Tibial artery (tissue), 4 donors: ENCODE measurements at regions not wholly inside any gene's neighbourhood (a gene's known extent, or its start where the extent isn't known, plus 50 kb on each side); places are given as distances from the start of the nearest gene placed in this dataset.
"Not testable (repeated sequence)": the region's sequence is repeated elsewhere in the genome, so short reads cannot be mapped to it uniquely, and the experiment has no call there.

ENCODE experiments used
- DNase-seq, 2 donors: peaks; one replicate each; pipeline ENCODE4 v3.0.0-alpha.2; 2019
- H3K27ac ChIP-seq, 2 donors: fragments of 200-600 bp; sonication (generic) in 1 of 2; 1 replicate in 1 of 2; 2 replicates in 1 of 2; pipeline ENCODE4 v1.5.1; 2018 to 2019; ENCODE audit warnings: mild to moderate bottlenecking in 1 of 2
- H3K27me3 ChIP-seq, 2 donors: fragments of 200-600 bp; sonication (generic) in 1 of 2; one replicate each; pipeline versions ENCODE4 v1.5.1 to v1.6.0; 2016 to 2019
- H3K36me3 ChIP-seq, 3 donors: fragments of 200-600 bp; sonication (generic) in 2 of 3; one replicate each; pipeline ENCODE4 v1.5.1; 2016 to 2019; ENCODE audit warnings: mild to moderate bottlenecking in 2 of 3
- H3K4me1 ChIP-seq, 4 donors: fragments of 200-600 bp; sonication (generic) in 2 of 4; 1 replicate in 3 of 4; 2 replicates in 1 of 4; pipeline ENCODE4 v1.5.1; 2016 to 2019
- H3K4me3 ChIP-seq, 2 donors: fragments of 200-600 bp; sonication (generic) in 1 of 2; 1 replicate in 1 of 2; 2 replicates in 1 of 2; pipeline ENCODE4 v1.5.1; 2018 to 2019; ENCODE audit warnings: mild to moderate bottlenecking in 2 of 2
- H3K9me3 ChIP-seq, 3 donors: fragments of 200-600 bp; sonication (generic) in 1 of 3; one replicate each; pipeline ENCODE4 v1.5.1; 2016 to 2019
- intact Hi-C: fragments of 100-400 bp; cut with DNase I; formaldehyde crosslinking; loops from one replicate; pipeline ENCODE4 v1.15.0; 2023; ENCODE audit warnings: low total_unique reads
- TF ChIP-seq, protein P1 (sequence below), 2 experiments: fragments of 200-600 bp in 1 of 2; fragments of 450-650 bp in 1 of 2; IDR thresholded peaks; one replicate each; pipeline ENCODE4 v1.5.1; 2017 to 2019; ENCODE audit warnings: antibody characterized with exemption in 2 of 2, mild to moderate bottlenecking in 1 of 2, moderate library complexity in 1 of 2

DNA sequence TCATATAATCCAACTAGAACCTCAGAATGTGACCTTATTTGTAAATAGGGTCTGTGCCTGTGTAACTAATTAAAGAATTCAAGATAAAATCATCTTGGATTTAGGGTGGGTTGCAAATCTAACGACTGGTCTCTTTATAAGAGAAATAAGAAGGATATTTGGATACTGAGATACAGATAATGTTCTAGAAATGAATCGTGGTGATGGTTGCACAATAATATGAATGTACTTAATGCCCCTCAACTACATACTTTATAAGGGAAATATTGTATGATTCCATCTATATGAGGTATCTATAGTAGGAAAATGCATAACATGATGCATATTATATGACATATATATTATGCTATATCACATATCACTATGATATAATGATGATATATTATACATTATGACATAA, 265.7 kb downstream of the SEMA3D start:
- no peaks in the 10 kb centered on the region for H3K27me3 ChIP-seq
- TF ChIP-seq, protein P1, sequence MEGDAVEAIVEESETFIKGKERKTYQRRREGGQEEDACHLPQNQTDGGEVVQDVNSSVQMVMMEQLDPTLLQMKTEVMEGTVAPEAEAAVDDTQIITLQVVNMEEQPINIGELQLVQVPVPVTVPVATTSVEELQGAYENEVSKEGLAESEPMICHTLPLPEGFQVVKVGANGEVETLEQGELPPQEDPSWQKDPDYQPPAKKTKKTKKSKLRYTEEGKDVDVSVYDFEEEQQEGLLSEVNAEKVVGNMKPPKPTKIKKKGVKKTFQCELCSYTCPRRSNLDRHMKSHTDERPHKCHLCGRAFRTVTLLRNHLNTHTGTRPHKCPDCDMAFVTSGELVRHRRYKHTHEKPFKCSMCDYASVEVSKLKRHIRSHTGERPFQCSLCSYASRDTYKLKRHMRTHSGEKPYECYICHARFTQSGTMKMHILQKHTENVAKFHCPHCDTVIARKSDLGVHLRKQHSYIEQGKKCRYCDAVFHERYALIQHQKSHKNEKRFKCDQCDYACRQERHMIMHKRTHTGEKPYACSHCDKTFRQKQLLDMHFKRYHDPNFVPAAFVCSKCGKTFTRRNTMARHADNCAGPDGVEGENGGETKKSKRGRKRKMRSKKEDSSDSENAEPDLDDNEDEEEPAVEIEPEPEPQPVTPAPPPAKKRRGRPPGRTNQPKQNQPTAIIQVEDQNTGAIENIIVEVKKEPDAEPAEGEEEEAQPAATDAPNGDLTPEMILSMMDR (IDR thresholded peaks at IDR 0.05): no peak
- H3K36me3 ChIP-seq: no peaks in the 10 kb centered on the region
- H3K4me1 ChIP-seq: peaks cover 0 to 10% (median 0%) of the 10 kb centered on the region in 4 donors
- H3K4me3 ChIP-seq: no peak overlapping the region
- no peak for DNase-seq
- intact Hi-C loops: no loop called here
- peaks cover 0 to 15% (median 10%) of the 10 kb centered on the region in 3 donors for H3K9me3 ChIP-seq
- no peak overlapping the region for H3K27ac ChIP-seq

DNA sequence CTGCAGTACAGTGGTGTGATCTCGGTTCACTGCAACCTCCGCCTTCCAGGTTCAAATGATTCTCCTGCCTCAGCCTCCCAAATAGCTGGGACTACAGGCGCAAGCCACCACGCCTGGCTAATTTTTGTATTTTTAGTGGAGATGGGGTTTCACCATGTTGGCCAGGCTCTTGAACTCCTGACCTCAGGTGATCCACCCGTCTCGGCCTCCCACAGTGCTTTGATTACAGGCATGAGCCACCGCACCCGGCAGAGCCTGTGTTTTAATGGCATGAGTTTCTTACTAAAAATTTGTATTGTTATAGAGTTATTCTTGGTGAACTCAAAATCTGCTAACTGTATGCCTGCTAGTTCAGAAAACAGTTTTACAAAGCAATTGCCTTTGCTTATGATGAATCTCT, 269.9 kb downstream of the SEMA3D start:
- H3K4me1 ChIP-seq, H3K27ac ChIP-seq, H3K36me3 ChIP-seq, intact Hi-C loops, DNase-seq, H3K27me3 ChIP-seq, H3K4me3 ChIP-seq: not testable (repeated sequence)
- peaks cover 0 to 15% (median 10%) of the 10 kb centered on the region in 3 donors for H3K9me3 ChIP-seq

DNA sequence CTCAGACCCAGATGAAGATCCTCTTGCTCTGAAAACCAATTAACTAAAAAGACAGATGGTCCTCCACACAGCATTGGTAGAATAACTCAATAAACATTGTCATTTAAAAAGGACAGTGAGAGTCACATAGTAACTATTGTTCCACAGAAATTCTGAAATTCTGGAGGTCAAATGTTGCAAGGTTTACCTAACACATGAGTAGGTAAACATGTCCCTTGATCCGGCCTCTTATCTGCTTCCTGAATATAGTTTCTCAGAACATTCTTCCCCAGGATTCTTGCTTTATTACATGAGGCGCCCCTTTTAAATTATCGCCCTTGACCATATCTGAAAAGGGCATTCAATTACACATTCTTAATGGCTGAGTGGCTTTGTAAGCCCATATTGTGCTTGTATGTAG, 270.7 kb downstream of the SEMA3D start:
- Histone ChIP-seq H3K36me3 (no peaks in the 10 kb centered on the region), H3K4me1 (no peaks in the 10 kb centered on the region), H3K27me3 (no peaks in the 10 kb centered on the region), H3K4me3 (no peak overlapping the region), H3K27ac (no peak overlapping the region), H3K9me3 (peaks cover 0 to 15% (median 10%) of the 10 kb centered on the region in 3 donors)
- TF ChIP-seq, protein P1 (IDR thresholded peaks at IDR 0.05): no peak
- intact Hi-C loops: no loop called here
- DNase-seq: no peak

DNA sequence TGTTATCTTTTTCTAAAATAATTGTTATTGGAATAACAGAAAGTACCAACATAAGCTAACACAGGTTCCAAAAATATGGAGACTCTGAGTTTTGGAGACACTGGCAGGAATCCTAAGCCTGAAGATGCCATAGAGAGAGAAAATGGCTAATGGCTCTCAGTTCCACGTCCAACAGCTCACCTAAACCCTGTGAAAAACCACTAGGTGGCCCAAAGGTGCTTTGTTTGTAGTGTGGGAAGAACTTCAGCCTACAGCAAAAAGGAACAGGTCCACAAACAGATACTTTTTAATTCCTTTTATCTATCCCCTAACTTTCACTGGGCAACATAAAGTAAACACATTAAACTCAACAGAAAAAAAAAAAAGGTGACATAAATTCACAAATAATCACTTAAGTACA, 272.3 kb downstream of the SEMA3D start:
- H3K27me3 ChIP-seq: no peaks in the 10 kb centered on the region
- no peak for DNase-seq
- H3K4me1 ChIP-seq: peaks cover 0 to 2% (median 0%) of the 10 kb centered on the region in 4 donors
- H3K9me3 ChIP-seq: peaks cover 0 to 4% (median 2%) of the 10 kb centered on the region in 3 donors
- no peak overlapping the region for H3K4me3 ChIP-seq
- no peak overlapping the region for H3K27ac ChIP-seq
- intact Hi-C loops: no loop called here
- no peaks in the 10 kb centered on the region for H3K36me3 ChIP-seq
- TF ChIP-seq, protein P1 (IDR thresholded peaks at IDR 0.05): no peak

DNA sequence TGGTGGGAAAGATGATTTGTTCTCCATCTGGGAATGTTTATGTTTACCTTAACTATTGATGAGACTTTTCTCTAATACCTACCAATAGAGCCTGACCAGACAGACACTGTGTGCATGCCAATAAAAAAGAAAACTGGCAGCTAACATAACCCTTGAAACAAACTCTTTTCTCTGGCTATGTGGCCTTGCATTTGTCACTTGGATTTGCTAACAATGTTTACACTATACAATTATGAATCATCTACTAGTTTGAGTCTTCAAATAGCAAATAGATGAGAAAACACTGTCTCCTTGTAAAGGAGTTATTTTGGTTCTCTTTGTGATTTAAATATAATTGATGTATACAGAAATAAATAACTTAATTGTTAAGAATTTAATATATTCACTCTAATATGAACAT, 273.1 kb downstream of the SEMA3D start:
- TF ChIP-seq, protein P1 (IDR thresholded peaks at IDR 0.05): no peak
- Histone ChIP-seq H3K36me3 (no peaks in the 10 kb centered on the region), H3K9me3 (no peaks in the 10 kb centered on the region), H3K4me3 (no peak overlapping the region), H3K27me3 (no peaks in the 10 kb centered on the region), H3K27ac (no peak overlapping the region), H3K4me1 (peaks cover 0 to 8% (median 0%) of the 10 kb centered on the region in 4 donors)
- intact Hi-C loops: no loop called here
- no peak for DNase-seq

DNA sequence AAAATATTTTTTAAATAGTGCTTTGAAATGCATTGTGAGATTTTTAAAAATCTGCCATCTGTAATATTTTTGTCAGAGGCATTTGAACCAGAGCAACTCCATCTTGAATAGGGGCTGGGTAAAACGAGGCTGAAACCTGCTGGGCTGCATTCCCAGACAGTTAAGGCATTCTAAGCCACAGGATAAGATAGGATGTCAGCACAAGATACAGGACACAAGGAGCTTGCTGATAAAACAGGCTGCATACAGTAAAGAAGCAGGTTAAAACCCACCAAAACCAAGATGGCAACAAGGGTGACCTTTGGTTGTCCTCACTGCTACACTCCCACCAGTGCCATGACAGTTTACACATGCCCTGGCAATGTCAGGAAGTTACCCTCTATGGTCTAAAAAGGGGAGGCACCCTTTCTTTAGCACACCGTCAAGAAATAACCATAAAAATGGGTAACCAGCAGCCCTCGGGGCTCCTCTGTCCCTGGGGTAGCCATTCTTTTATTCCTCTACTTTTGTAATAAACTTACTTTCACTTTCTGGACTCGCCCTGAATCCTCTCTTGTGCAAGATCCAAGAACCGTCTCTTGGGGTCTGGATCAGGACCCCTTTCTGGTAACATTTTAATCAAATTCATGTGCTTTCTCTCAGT, 273.7 kb downstream of the SEMA3D start:
- no peak for DNase-seq

More for the DNA sequence above, 273.7 kb downstream of the SEMA3D start:
- TF ChIP-seq, protein P1 (IDR thresholded peaks at IDR 0.05): no peak
- Histone ChIP-seq H3K9me3 (no peaks in the 10 kb centered on the region), H3K4me1 (peaks cover 0 to 8% (median 0%) of the 10 kb centered on the region in 4 donors), H3K27ac (no peak overlapping the region), H3K36me3 (no peaks in the 10 kb centered on the region), H3K27me3 (no peaks in the 10 kb centered on the region), H3K4me3 (no peak overlapping the region)
- intact Hi-C loops: no loop called here
